Stimulated activated naive CD8-positive, alpha-beta T cell treated with anti-CD3 and anti-CD28 coated beads, Interleukin-15, Interleukin-2, amounts not matched to agents 100 U/mL and 50 U/mL, for 24 hours (primary cell): ENCODE measurements at regions not wholly inside any gene's neighbourhood (a gene's known extent, or its start where the extent isn't known, plus 50 kb on each side); places are given as distances from the start of the nearest gene placed in this dataset.
"Not testable (repeated sequence)": the region's sequence is repeated elsewhere in the genome, so short reads cannot be mapped to it uniquely, and the experiment has no call there.

Source experiments
- ATAC-seq: fragments of 150-1000 bp; cut with Tn5 transposase; one replicate; pipeline ENCODE4 v1.10.0; 2021
- DNase-seq: peaks from one replicate; pipeline ENCODE4 v3.0.0; 2021

GRCh38 chr9:28471261-28471660 is 898.0 kb upstream of the C9orf72 start:
- DNase-seq (no peak), ATAC-seq (no peak)

- ATAC-seq, result no peak
- no peak for DNase-seq
These were observed 914.3 kb upstream of the C9orf72 start for GRCh38 chr9:28487561-28487960.

GRCh38 chr9:28491121-28491520 is 917.8 kb upstream of the C9orf72 start:
- ATAC-seq, result no peak

GRCh38 chr9:28498168-28498567 is 924.9 kb upstream of the C9orf72 start:
- not testable (repeated sequence) for DNase-seq, ATAC-seq

More at GRCh38 chr9:28491121-28491520, 917.8 kb upstream of the C9orf72 start:
- no peak for DNase-seq

GRCh38 chr9:28502189-28502588 is 928.9 kb upstream of the C9orf72 start:
- DNase-seq, result no peak
- ATAC-seq, result no peak

GRCh38 chr9:28502741-28503140 is 929.5 kb upstream of the C9orf72 start:
- ATAC-seq, result no peak
- no peak for DNase-seq

GRCh38 chr9:28503573-28503972 is 930.3 kb upstream of the C9orf72 start:
- no peak for DNase-seq
- no peak for ATAC-seq

GRCh38 chr9:28518439-28518838 is 945.2 kb upstream of the C9orf72 start:
- ATAC-seq, result no peak
- DNase-seq, result no peak

GRCh38 chr9:28524309-28524708 is 951.0 kb upstream of the C9orf72 start:
- DNase-seq, ATAC-seq: not testable (repeated sequence)

- no peak for DNase-seq
- no peak for ATAC-seq
These were observed 954.8 kb upstream of the C9orf72 start for GRCh38 chr9:28528049-28528448.

- no peak for DNase-seq
- no peak for ATAC-seq
These were observed 964.9 kb upstream of the C9orf72 start for GRCh38 chr9:28538132-28538531.

GRCh38 chr9:28539434-28540070 is 966.3 kb upstream of the C9orf72 start:
- ATAC-seq (no peak), DNase-seq (no peak)

GRCh38 chr9:28542928-28543327 is 969.6 kb upstream of the C9orf72 start:
- ATAC-seq (no peak), DNase-seq (no peak)

- DNase-seq (no peak), ATAC-seq (no peak)
These were observed 974.2 kb upstream of the C9orf72 start for GRCh38 chr9:28547527-28547926.

GRCh38 chr9:28563291-28563934 is 990.1 kb upstream of the C9orf72 start:
- DNase-seq (no peak), ATAC-seq (no peak)

GRCh38 chr9:28583832-28584231 is 1010.6 kb upstream of the C9orf72 start:
- DNase-seq, result no peak
- no peak for ATAC-seq

GRCh38 chr9:28584542-28584941 is 1011.3 kb upstream of the C9orf72 start:
- ATAC-seq, result no peak

GRCh38 chr9:28587052-28587451 is 1013.8 kb upstream of the C9orf72 start:
- no peak for ATAC-seq
- no peak for DNase-seq

More at GRCh38 chr9:28584542-28584941, 1011.3 kb upstream of the C9orf72 start:
- DNase-seq, result no peak

- DNase-seq (no peak), ATAC-seq (no peak)
These were observed 1025.1 kb upstream of the C9orf72 start for GRCh38 chr9:28598408-28598807.

- DNase-seq, result no peak
- no peak for ATAC-seq
These were observed 1026.9 kb upstream of the C9orf72 start for GRCh38 chr9:28600226-28600625.

GRCh38 chr9:28607843-28608242 is 1034.6 kb upstream of the C9orf72 start:
- DNase-seq, result no peak
- no peak for ATAC-seq

GRCh38 chr9:28610339-28610738 is 1037.1 kb upstream of the C9orf72 start:
- ATAC-seq (no peak), DNase-seq (no peak)

- no peak for ATAC-seq
- DNase-seq, result no peak
These were observed 1043.0 kb upstream of the C9orf72 start for GRCh38 chr9:28616310-28616709.

GRCh38 chr9:28620011-28620410 is 1046.7 kb upstream of the C9orf72 start:
- DNase-seq (no peak), ATAC-seq (no peak)
